GM21423 (cell line): ENCODE measurements at regions not wholly inside any gene's neighbourhood (a gene's known extent, or its start where the extent isn't known, plus 50 kb on each side); places are given as distances from the start of the nearest gene placed in this dataset.

Experiments used
- ATAC-seq: cut with Tn5 transposase; IDR thresholded peaks from one replicate; pipeline ENCODE4 v1.9.1; 2021; ENCODE audit warnings: mild to moderate bottlenecking, moderate library complexity; ENCODE audit not compliant: unreplicated experiment

GRCh38 chr6:14722704-14723103 lies 523.2 kb upstream of the JARID2 start:
- ATAC-seq, result no peak

GRCh38 chr6:14723535-14724086 lies 522.3 kb upstream of the JARID2 start:
- no peak for ATAC-seq

- ATAC-seq, result no peak
These were observed 521.3 kb upstream of the JARID2 start for GRCh38 chr6:14724549-14724948.

GRCh38 chr6:14726816-14727493 lies 518.9 kb upstream of the JARID2 start:
- no peak for ATAC-seq

GRCh38 chr6:14727494-14728395 lies 518.1 kb upstream of the JARID2 start:
- no peak for ATAC-seq

GRCh38 chr6:14728396-14729024 lies 517.4 kb upstream of the JARID2 start:
- ATAC-seq, result no peak

GRCh38 chr6:14729129-14729871 lies 516.6 kb upstream of the JARID2 start:
- peak; percentile 50 for ATAC-seq

GRCh38 chr6:14730654-14731053 lies 515.2 kb upstream of the JARID2 start:
- ATAC-seq, result no peak

GRCh38 chr6:14731611-14732010 lies 514.3 kb upstream of the JARID2 start:
- ATAC-seq, result no peak

GRCh38 chr6:14732226-14732843 lies 513.5 kb upstream of the JARID2 start:
- no peak for ATAC-seq

GRCh38 chr6:14732844-14733757 lies 512.8 kb upstream of the JARID2 start:
- no peak for ATAC-seq

- no peak for ATAC-seq
These were observed 511.8 kb upstream of the JARID2 start for GRCh38 chr6:14734052-14734415.

GRCh38 chr6:14734416-14735340 lies 511.2 kb upstream of the JARID2 start:
- peak; percentile 79 for ATAC-seq

GRCh38 chr6:14735956-14736486 lies 509.8 kb upstream of the JARID2 start:
- ATAC-seq, result no peak

- no peak for ATAC-seq
These were observed 509.3 kb upstream of the JARID2 start for GRCh38 chr6:14736554-14736953.

- no peak for ATAC-seq
These were observed 507.4 kb upstream of the JARID2 start for GRCh38 chr6:14738497-14738896.

GRCh38 chr6:14738933-14739332 lies 506.9 kb upstream of the JARID2 start:
- no peak for ATAC-seq

GRCh38 chr6:14739827-14740226 lies 506.0 kb upstream of the JARID2 start:
- ATAC-seq, result no peak
